Loucy (cell line): ENCODE measurements at regions not wholly inside any gene's neighbourhood (a gene's known extent, or its start where the extent isn't known, plus 50 kb on each side); places are given as distances from the start of the nearest gene placed in this dataset.
"Not testable (repeated sequence)": the region's sequence is repeated elsewhere in the genome, so short reads cannot be mapped to it uniquely, and the experiment has no call there.

Experiments
- H2AFZ ChIP-seq: fragments of 200-600 bp; sonication (generic); 2 replicates; pipeline ENCODE4 v1.6.0; 2016; ENCODE audit warnings: antibody characterized with exemption, mild to moderate bottlenecking, low read length, moderate library complexity
- H3F3A ChIP-seq: fragments of 200-600 bp; 2 replicates; pipeline ENCODE4 v1.6.0; 2016; ENCODE audit warnings: antibody characterized with exemption, low read depth, mild to moderate bottlenecking
- H3K27me3 ChIP-seq: fragments of 200-600 bp; sonication (generic); 2 replicates; pipeline ENCODE4 v1.6.1; 2014; ENCODE audit warnings: low read length, mild to moderate bottlenecking; ENCODE audit not compliant: insufficient read depth, poor library complexity, severe bottlenecking
- H3K36me3 ChIP-seq: fragments of 200-600 bp; sonication (generic); 2 replicates; pipeline ENCODE4 v1.6.1; 2016; ENCODE audit warnings: low read length; ENCODE audit not compliant: insufficient read depth
- H3K4me1 ChIP-seq: fragments of 200-600 bp; sonication (generic); 2 replicates; pipeline ENCODE4 v1.5.1; 2014; ENCODE audit warnings: low read length, mild to moderate bottlenecking; ENCODE audit not compliant: insufficient read depth, poor library complexity, severe bottlenecking
- H3K4me2 ChIP-seq: fragments of 200-600 bp; sonication (generic); 2 replicates; pipeline ENCODE4 v1.6.0; 2014; ENCODE audit warnings: antibody characterized with exemption, low read length, low read depth, mild to moderate bottlenecking; ENCODE audit not compliant: poor library complexity, severe bottlenecking
- H3K4me3 ChIP-seq: fragments of 200-600 bp; sonication (generic); 2 replicates; pipeline ENCODE4 v1.5.1; 2014; ENCODE audit warnings: low read length, mild to moderate bottlenecking, mixed read lengths; ENCODE audit not compliant: poor library complexity, severe bottlenecking
- H3K79me2 ChIP-seq: fragments of 200-600 bp; sonication (generic); 2 replicates; pipeline ENCODE4 v1.6.1; 2014; ENCODE audit warnings: low read length; ENCODE audit not compliant: insufficient read depth
- H3K9ac ChIP-seq: fragments of 200-600 bp; sonication (generic); 2 replicates; pipeline ENCODE4 v1.6.0; 2014; ENCODE audit warnings: mild to moderate bottlenecking, low read depth, low read length, moderate library complexity; ENCODE audit not compliant: poor library complexity, severe bottlenecking
- H3K9me2 ChIP-seq: fragments of 200-600 bp; sonication (generic); replicated peaks from 2 replicates; pipeline ENCODE4 v1.6.1; 2016; ENCODE audit warnings: low read depth, low read length, mixed read lengths
- H3K9me3 ChIP-seq: fragments of 200-600 bp; sonication (generic); 2 replicates; pipeline ENCODE4 v1.6.1; 2014; ENCODE audit warnings: mild to moderate bottlenecking, antibody characterized with exemption, low read length, low read depth; ENCODE audit not compliant: insufficient read depth
- H4K20me1 ChIP-seq: fragments of 200-600 bp; sonication (generic); 2 replicates; pipeline ENCODE4 v1.6.0; 2014; ENCODE audit warnings: antibody characterized with exemption, low read length, mild to moderate bottlenecking; ENCODE audit not compliant: insufficient read depth, poor library complexity, severe bottlenecking
- EZH2phosphoT487 ChIP-seq: fragments of 200-600 bp; IDR thresholded peaks from 2 replicates; pipeline ENCODE4 v1.6.1; 2018; ENCODE audit warnings: antibody characterized with exemption, mild to moderate bottlenecking, moderate library complexity, borderline replicate concordance
- TF ChIP-seq, protein P1 (sequence below): fragments of 200-600 bp; sonication (generic); conservative IDR thresholded peaks from 2 replicates; pipeline ENCODE4 v1.5.1; 2014; ENCODE audit warnings: mild to moderate bottlenecking, antibody characterized with exemption, low read length

DNA sequence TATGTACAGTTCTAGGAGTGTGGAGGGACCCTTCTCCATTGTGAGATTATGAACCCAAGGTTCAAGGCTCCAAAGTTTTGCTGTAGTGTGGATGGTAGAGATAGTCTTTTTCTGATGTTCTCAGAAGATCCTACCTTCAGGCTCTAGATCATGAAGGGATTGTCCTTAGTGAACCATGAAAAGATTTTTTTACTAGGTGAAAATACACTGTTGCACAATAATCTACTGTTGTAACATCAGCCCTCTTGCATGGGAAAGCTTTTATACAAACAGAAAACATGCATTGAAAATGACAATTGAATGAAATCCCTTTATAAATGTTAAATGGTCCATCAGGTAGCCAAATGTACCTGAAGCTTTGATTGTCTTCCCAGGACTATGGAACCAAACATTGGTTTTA is 177.8 kb downstream of the FAM76B start:
- H3K36me3 ChIP-seq: no peaks in the 10 kb centered on the region
- H3F3A ChIP-seq: no peaks in the 10 kb centered on the region
- H3K9me2 ChIP-seq: no peaks in the 10 kb centered on the region; the same call in 1 of the 2 replicates
- H3K9ac ChIP-seq: no peak overlapping the region
- H3K4me3 ChIP-seq: no peak overlapping the region
- H3K79me2 ChIP-seq: no peaks in the 10 kb centered on the region
- TF ChIP-seq EZH2phosphoT487: no peak
- TF ChIP-seq, protein P1, sequence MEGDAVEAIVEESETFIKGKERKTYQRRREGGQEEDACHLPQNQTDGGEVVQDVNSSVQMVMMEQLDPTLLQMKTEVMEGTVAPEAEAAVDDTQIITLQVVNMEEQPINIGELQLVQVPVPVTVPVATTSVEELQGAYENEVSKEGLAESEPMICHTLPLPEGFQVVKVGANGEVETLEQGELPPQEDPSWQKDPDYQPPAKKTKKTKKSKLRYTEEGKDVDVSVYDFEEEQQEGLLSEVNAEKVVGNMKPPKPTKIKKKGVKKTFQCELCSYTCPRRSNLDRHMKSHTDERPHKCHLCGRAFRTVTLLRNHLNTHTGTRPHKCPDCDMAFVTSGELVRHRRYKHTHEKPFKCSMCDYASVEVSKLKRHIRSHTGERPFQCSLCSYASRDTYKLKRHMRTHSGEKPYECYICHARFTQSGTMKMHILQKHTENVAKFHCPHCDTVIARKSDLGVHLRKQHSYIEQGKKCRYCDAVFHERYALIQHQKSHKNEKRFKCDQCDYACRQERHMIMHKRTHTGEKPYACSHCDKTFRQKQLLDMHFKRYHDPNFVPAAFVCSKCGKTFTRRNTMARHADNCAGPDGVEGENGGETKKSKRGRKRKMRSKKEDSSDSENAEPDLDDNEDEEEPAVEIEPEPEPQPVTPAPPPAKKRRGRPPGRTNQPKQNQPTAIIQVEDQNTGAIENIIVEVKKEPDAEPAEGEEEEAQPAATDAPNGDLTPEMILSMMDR: no peak
- H4K20me1 ChIP-seq: no peaks in the 10 kb centered on the region
- H2AFZ ChIP-seq: no peak overlapping the region
- no peaks in the 10 kb centered on the region for H3K4me1 ChIP-seq
- H3K4me2 ChIP-seq: no peak overlapping the region
- no peaks in the 10 kb centered on the region for H3K9me3 ChIP-seq
- H3K27me3 ChIP-seq: no peaks in the 10 kb centered on the region

DNA sequence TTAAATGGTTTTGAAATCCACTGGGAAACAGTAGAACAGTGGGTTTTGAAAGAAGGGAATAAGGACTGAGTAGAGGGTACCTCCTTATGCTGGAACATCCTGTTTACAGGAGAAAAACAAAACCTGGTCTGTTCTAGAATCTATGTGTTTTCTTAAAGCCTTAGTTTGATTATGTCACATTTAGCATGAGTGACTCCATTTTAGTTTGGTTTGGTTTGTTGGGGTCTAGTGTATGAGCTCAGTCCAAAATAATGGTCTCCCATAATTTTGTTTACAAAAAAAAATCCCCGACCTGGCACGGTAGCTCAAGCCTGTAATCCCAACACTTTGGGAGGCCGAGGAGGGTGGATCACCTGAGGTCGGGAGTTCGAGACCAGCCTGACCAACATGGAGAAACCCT is 179.4 kb downstream of the FAM76B start:
- H3K4me2 ChIP-seq, H3K9me2 ChIP-seq, H3K27me3 ChIP-seq, H3F3A ChIP-seq, H3K79me2 ChIP-seq, H4K20me1 ChIP-seq, H3K9ac ChIP-seq, H2AFZ ChIP-seq, H3K4me3 ChIP-seq, H3K4me1 ChIP-seq, H3K36me3 ChIP-seq, H3K9me3 ChIP-seq: not testable (repeated sequence)

DNA sequence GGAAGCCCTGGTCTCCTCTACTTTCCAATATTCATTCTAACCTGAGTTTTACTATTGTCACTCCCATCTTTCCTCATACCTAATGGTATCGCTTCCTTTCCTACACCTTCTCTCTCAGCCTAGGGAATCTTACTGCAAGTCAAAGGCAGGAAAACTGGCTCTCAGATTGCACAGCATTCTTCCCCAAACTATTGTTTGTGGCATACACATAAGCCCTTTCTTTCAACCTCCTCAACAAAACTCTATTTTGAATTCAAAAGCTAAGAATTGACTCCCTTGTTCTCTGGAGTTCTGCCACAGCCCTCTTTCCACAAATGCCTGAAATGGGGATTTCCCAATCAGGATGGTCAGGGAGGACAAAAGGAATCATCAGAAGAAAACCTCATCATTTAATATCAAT is 181.5 kb downstream of the FAM76B start:
- no peaks in the 10 kb centered on the region; the same call in 1 of the 2 replicates for H3K9me2 ChIP-seq
- no peak overlapping the region for H2AFZ ChIP-seq
- H3K79me2 ChIP-seq: no peaks in the 10 kb centered on the region
- no peak overlapping the region for H3K4me2 ChIP-seq
- TF ChIP-seq, protein P1: no peak
- no peak for TF ChIP-seq EZH2phosphoT487
- H3K36me3 ChIP-seq: no peaks in the 10 kb centered on the region
- H3K9me3 ChIP-seq: no peaks in the 10 kb centered on the region
- no peak overlapping the region for H3K4me3 ChIP-seq
- H3K9ac ChIP-seq: no peak overlapping the region
- H3K27me3 ChIP-seq: no peaks in the 10 kb centered on the region
- H3K4me1 ChIP-seq: no peaks in the 10 kb centered on the region
- no peaks in the 10 kb centered on the region for H3F3A ChIP-seq
- no peaks in the 10 kb centered on the region for H4K20me1 ChIP-seq

DNA sequence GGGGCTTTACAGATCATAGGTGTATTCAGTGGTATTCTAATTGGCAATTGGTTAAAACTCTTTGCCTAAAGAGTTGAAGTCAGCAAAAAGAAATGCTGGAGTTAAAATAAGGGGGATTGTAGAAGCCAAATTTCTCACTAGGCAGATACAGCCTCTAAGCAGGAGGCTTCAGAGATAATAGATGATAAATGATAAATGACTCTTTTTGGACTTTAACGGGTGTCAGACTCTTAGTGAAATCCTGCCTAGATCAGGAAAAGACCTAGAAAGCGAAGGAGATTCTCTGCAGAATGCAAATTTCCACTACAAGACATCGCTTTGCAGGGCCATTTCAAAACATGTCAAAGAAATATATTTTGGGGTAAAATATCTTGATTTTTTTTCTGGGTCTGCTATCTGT is 182.8 kb downstream of the FAM76B start:
- Histone ChIP-seq H3K9ac (no peak overlapping the region), H3K4me3 (no peak overlapping the region), H3K4me1 (no peaks in the 10 kb centered on the region), H3F3A (no peaks in the 10 kb centered on the region), H2AFZ (no peak overlapping the region), H3K4me2 (no peak overlapping the region), H3K36me3 (no peaks in the 10 kb centered on the region), H3K9me2 (no peaks in the 10 kb centered on the region; the same call in 1 of the 2 replicates), H3K79me2 (no peaks in the 10 kb centered on the region), H4K20me1 (no peaks in the 10 kb centered on the region), H3K9me3 (no peaks in the 10 kb centered on the region), H3K27me3 (no peaks in the 10 kb centered on the region)
- TF ChIP-seq, protein P1: no peak
- no peak for TF ChIP-seq EZH2phosphoT487
